ENCODE measurements at regions not wholly inside any gene's neighbourhood (a gene's known extent, or its start where the extent isn't known, plus 50 kb on each side); places are given as distances from the start of the nearest gene placed in this dataset.

- DNase-seq (ENCODE audit: low spot score), result no peak
- Histone ChIP-seq H2AFZ (ENCODE audit: low read length) (no peak overlapping the region), H2BK12ac (ENCODE audit: low read length) (no peak overlapping the region), H4K8ac (ENCODE audit: low read depth, low read length) (no peak overlapping the region), H3K27ac (replicated peaks; ENCODE audit: low read length) (no peak overlapping the region), H3K4ac (ENCODE audit: low read length) (no peak overlapping the region), H3K18ac (ENCODE audit: low read length) (no peak overlapping the region), H3K9me3 (replicated peaks in 1 of 2; ENCODE audit: control insufficient read depth in 2 of 2, insufficient read depth in 1 of 2, low read depth in 1 of 2, low read length in 2 of 2) (peaks cover 2 to 8% of the 10 kb centered on the region in 2 donors), H3K23ac (ENCODE audit: low read depth, low read length, poor library complexity) (no peak overlapping the region), H2AK5ac (ENCODE audit: low read depth, low read length) (no peak overlapping the region), H3K4me1 (ENCODE audit: control insufficient read depth in 2 of 2, insufficient read depth in 1 of 2, low read depth in 1 of 2, low read length in 2 of 2) (no peaks in the 10 kb centered on the region), H2BK5ac (ENCODE audit: low read length) (no peak overlapping the region), H2BK15ac (ENCODE audit: low read length) (no peak overlapping the region), H3K27me3 (ENCODE audit: control insufficient read depth in 3 of 3, insufficient read depth in 3 of 3, low read depth in 1 of 3, low read length in 3 of 3) (no peaks in the 10 kb centered on the region), H4K91ac (ENCODE audit: low read depth, low read length, poor library complexity) (no peak overlapping the region), H3K9ac (ENCODE audit: low read depth, low read length, poor library complexity) (no peak overlapping the region), H3K14ac (ENCODE audit: low read length) (no peak overlapping the region), H3K79me1 (ENCODE audit: low read depth, low read length) (no peaks in the 10 kb centered on the region), H3K36me3 (replicated peaks in 1 of 2; ENCODE audit: control insufficient read depth in 2 of 2, insufficient read depth in 2 of 2, low read length in 2 of 2) (no peaks in the 10 kb centered on the region), H3K4me2 (ENCODE audit: insufficient read depth, low read length, poor library complexity, severe bottlenecking) (no peak overlapping the region), H3K4me3 (ENCODE audit: low read length in 2 of 2) (no peak overlapping the region), H2BK120ac (ENCODE audit: low read depth, low read length) (no peak overlapping the region)
Observed at GRCh38 chr5:67702008-67702407, 505.4 kb upstream of the CD180 start.

- H4K91ac ChIP-seq (ENCODE audit: low read depth, low read length, poor library complexity), result no peak overlapping the region
- H2AFZ ChIP-seq (ENCODE audit: low read length), result no peak overlapping the region
- no peak overlapping the region for H4K8ac ChIP-seq (ENCODE audit: low read depth, low read length)
- H3K4me1 ChIP-seq (ENCODE audit: control insufficient read depth in 2 of 2, insufficient read depth in 1 of 2, low read depth in 1 of 2, low read length in 2 of 2), result no peaks in the 10 kb centered on the region
- no peak overlapping the region for H3K23ac ChIP-seq (ENCODE audit: low read depth, low read length, poor library complexity)
- DNase-seq (ENCODE audit: low spot score), result no peak
- H3K4ac ChIP-seq (ENCODE audit: low read length), result no peak overlapping the region
- no peak overlapping the region for H3K9ac ChIP-seq (ENCODE audit: low read depth, low read length, poor library complexity)
- H3K4me2 ChIP-seq (ENCODE audit: insufficient read depth, low read length, poor library complexity, severe bottlenecking), result no peak overlapping the region
- no peaks in the 10 kb centered on the region for H3K79me1 ChIP-seq (ENCODE audit: low read depth, low read length)
- no peak overlapping the region for H2BK120ac ChIP-seq (ENCODE audit: low read depth, low read length)
- H3K9me3 ChIP-seq (replicated peaks in 1 of 2; ENCODE audit: control insufficient read depth in 2 of 2, insufficient read depth in 1 of 2, low read depth in 1 of 2, low read length in 2 of 2), result peaks cover 2 to 8% of the 10 kb centered on the region in 2 donors
- H3K36me3 ChIP-seq (replicated peaks in 1 of 2; ENCODE audit: control insufficient read depth in 2 of 2, insufficient read depth in 2 of 2, low read length in 2 of 2), result no peaks in the 10 kb centered on the region
- no peak overlapping the region for H3K27ac ChIP-seq (replicated peaks; ENCODE audit: low read length)
- H3K4me3 ChIP-seq (ENCODE audit: low read length in 2 of 2), result no peak overlapping the region
- no peak overlapping the region for H2BK12ac ChIP-seq (ENCODE audit: low read length)
- H3K14ac ChIP-seq (ENCODE audit: low read length), result no peak overlapping the region
- no peak overlapping the region for H3K18ac ChIP-seq (ENCODE audit: low read length)
- no peak overlapping the region for H2AK5ac ChIP-seq (ENCODE audit: low read depth, low read length)
- no peak overlapping the region for H2BK15ac ChIP-seq (ENCODE audit: low read length)
- no peak overlapping the region for H2BK5ac ChIP-seq (ENCODE audit: low read length)
- no peaks in the 10 kb centered on the region for H3K27me3 ChIP-seq (ENCODE audit: control insufficient read depth in 3 of 3, insufficient read depth in 3 of 3, low read depth in 1 of 3, low read length in 3 of 3)
Observed at GRCh38 chr5:67699560-67699959, 503.0 kb upstream of the CD180 start.

GRCh38 chr5:67696446-67696845, 499.8 kb upstream of the CD180 start:
- Histone ChIP-seq H2BK120ac (ENCODE audit: low read depth, low read length) (no peak overlapping the region), H2BK12ac (ENCODE audit: low read length) (no peak overlapping the region), H4K91ac (ENCODE audit: low read depth, low read length, poor library complexity) (no peak overlapping the region), H3K4me2 (ENCODE audit: insufficient read depth, low read length, poor library complexity, severe bottlenecking) (no peak overlapping the region), H2BK5ac (ENCODE audit: low read length) (no peak overlapping the region), H3K23ac (ENCODE audit: low read depth, low read length, poor library complexity) (no peak overlapping the region), H4K8ac (ENCODE audit: low read depth, low read length) (no peak overlapping the region), H3K4ac (ENCODE audit: low read length) (no peak overlapping the region), H2AK5ac (ENCODE audit: low read depth, low read length) (no peak overlapping the region), H3K18ac (ENCODE audit: low read length) (no peak overlapping the region), H3K4me1 (ENCODE audit: control insufficient read depth in 2 of 2, insufficient read depth in 1 of 2, low read depth in 1 of 2, low read length in 2 of 2) (peaks cover 0 to 3% of the 10 kb centered on the region in 2 donors), H3K9ac (ENCODE audit: low read depth, low read length, poor library complexity) (no peak overlapping the region), H3K36me3 (replicated peaks in 1 of 2; ENCODE audit: control insufficient read depth in 2 of 2, insufficient read depth in 2 of 2, low read length in 2 of 2) (no peaks in the 10 kb centered on the region), H3K79me1 (ENCODE audit: low read depth, low read length) (no peaks in the 10 kb centered on the region), H2AFZ (ENCODE audit: low read length) (no peak overlapping the region), H3K4me3 (ENCODE audit: low read length in 2 of 2) (no peak overlapping the region), H3K14ac (ENCODE audit: low read length) (no peak overlapping the region), H3K27me3 (ENCODE audit: control insufficient read depth in 3 of 3, insufficient read depth in 3 of 3, low read depth in 1 of 3, low read length in 3 of 3) (no peaks in the 10 kb centered on the region), H2BK15ac (ENCODE audit: low read length) (no peak overlapping the region), H3K9me3 (replicated peaks in 1 of 2; ENCODE audit: control insufficient read depth in 2 of 2, insufficient read depth in 1 of 2, low read depth in 1 of 2, low read length in 2 of 2) (no peaks in the 10 kb centered on the region), H3K27ac (replicated peaks; ENCODE audit: low read length) (no peak overlapping the region)
- no CpG with 5 or more reads among the region's 1 CpG for WGBS, 2 donors (ENCODE audit: extremely low coverage in 2 of 2, insufficient read length in 2 of 2, insufficient replicate concordance in 1 of 2)
- DNase-seq (ENCODE audit: low spot score), result no peak

- no peak overlapping the region for H2BK15ac ChIP-seq (ENCODE audit: low read length)
- H2AFZ ChIP-seq (ENCODE audit: low read length), result no peak overlapping the region
- H3K9ac ChIP-seq (ENCODE audit: low read depth, low read length, poor library complexity), result no peak overlapping the region
- no peak overlapping the region for H3K4me2 ChIP-seq (ENCODE audit: insufficient read depth, low read length, poor library complexity, severe bottlenecking)
- no peak overlapping the region for H4K8ac ChIP-seq (ENCODE audit: low read depth, low read length)
- H3K36me3 ChIP-seq (replicated peaks in 1 of 2; ENCODE audit: control insufficient read depth in 2 of 2, insufficient read depth in 2 of 2, low read length in 2 of 2), result no peaks in the 10 kb centered on the region
- H2AK5ac ChIP-seq (ENCODE audit: low read depth, low read length), result no peak overlapping the region
- H4K91ac ChIP-seq (ENCODE audit: low read depth, low read length, poor library complexity), result no peak overlapping the region
- H3K4ac ChIP-seq (ENCODE audit: low read length), result no peak overlapping the region
- no peak overlapping the region for H2BK5ac ChIP-seq (ENCODE audit: low read length)
- H3K4me3 ChIP-seq (ENCODE audit: low read length in 2 of 2), result no peak overlapping the region
- no peak for DNase-seq (ENCODE audit: low spot score)
- no peak overlapping the region for H2BK120ac ChIP-seq (ENCODE audit: low read depth, low read length)
- no CpG with 5 or more reads among the region's 1 CpG for WGBS, 2 donors (ENCODE audit: extremely low coverage in 2 of 2, insufficient read length in 2 of 2, insufficient replicate concordance in 1 of 2)
- no peaks in the 10 kb centered on the region for H3K79me1 ChIP-seq (ENCODE audit: low read depth, low read length)
- H3K27me3 ChIP-seq (ENCODE audit: control insufficient read depth in 3 of 3, insufficient read depth in 3 of 3, low read depth in 1 of 3, low read length in 3 of 3), result no peaks in the 10 kb centered on the region
- peaks cover 0 to 3% of the 10 kb centered on the region in 2 donors for H3K4me1 ChIP-seq (ENCODE audit: control insufficient read depth in 2 of 2, insufficient read depth in 1 of 2, low read depth in 1 of 2, low read length in 2 of 2)
- no peak overlapping the region for H3K27ac ChIP-seq (replicated peaks; ENCODE audit: low read length)
- no peak overlapping the region for H3K18ac ChIP-seq (ENCODE audit: low read length)
- H3K9me3 ChIP-seq (replicated peaks in 1 of 2; ENCODE audit: control insufficient read depth in 2 of 2, insufficient read depth in 1 of 2, low read depth in 1 of 2, low read length in 2 of 2), result no peaks in the 10 kb centered on the region
- H3K23ac ChIP-seq (ENCODE audit: low read depth, low read length, poor library complexity), result no peak overlapping the region
- no peak overlapping the region for H2BK12ac ChIP-seq (ENCODE audit: low read length)
- no peak overlapping the region for H3K14ac ChIP-seq (ENCODE audit: low read length)
Observed at GRCh38 chr5:67695369-67695768, 498.8 kb upstream of the CD180 start.
